Tibial nerve (tissue), 3 donors: ENCODE measurements at regions not wholly inside any gene's neighbourhood (a gene's known extent, or its start where the extent isn't known, plus 50 kb on each side); places are given as distances from the start of the nearest gene placed in this dataset.

ENCODE experiments used
- POLR2A ChIP-seq, 2 donors: fragments of 450-650 bp; IDR thresholded peaks; one replicate each; pipeline ENCODE4 v1.6.1; 2017; ENCODE audit warnings: antibody characterized with exemption in 2 of 2, mild to moderate bottlenecking in 2 of 2, moderate library complexity in 2 of 2
- TF ChIP-seq, protein P1 (sequence below), 5 experiments: fragments of 200-600 bp in 3 of 5; fragments of 450-650 bp in 2 of 5; sonication (generic) in 3 of 5; IDR thresholded peaks; one replicate each; pipeline ENCODE4 v1.5.1; 2016 to 2019; ENCODE audit warnings: antibody characterized with exemption in 5 of 5, mild to moderate bottlenecking in 3 of 5, moderate library complexity in 2 of 5

DNA sequence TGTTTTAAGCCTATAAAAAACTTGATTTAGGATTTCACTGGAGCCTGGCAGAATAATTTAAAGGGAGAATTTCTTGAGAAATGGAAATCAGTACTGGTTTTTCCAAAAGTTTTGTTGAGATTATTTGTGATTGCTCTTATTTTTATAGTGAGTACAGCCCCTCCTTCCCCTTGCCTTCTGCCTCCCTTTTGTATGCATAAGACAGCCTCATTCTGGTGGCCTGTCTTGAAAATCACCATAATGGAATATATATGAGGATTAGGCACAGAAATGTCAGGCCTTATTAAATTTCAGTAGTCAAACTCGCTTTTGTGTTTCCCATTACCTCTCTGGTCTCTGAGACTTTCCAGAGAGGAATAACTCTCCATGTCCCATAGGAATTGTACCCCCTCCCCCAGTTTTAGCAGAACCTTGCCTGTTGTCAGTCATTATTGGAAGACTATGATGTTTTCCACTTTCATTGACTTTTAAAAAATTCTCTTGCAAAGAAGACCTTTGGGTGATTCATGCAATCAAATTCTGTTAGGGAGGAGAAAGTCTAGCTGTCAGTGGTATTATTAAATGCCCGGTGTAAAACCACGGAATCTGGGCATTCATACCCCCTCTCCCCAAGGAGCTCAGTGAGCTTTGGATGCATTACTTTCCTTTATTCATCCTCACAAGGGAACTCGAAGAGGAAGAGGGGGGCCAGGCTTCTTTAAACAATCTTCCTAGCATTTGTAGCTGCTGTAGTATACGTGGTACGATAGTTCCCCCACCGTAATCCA, 171.6 kb upstream of the TSC22D2 start:
- TF ChIP-seq POLR2A (IDR thresholded peaks at IDR 0.05) = no peak
- TF ChIP-seq, protein P1, sequence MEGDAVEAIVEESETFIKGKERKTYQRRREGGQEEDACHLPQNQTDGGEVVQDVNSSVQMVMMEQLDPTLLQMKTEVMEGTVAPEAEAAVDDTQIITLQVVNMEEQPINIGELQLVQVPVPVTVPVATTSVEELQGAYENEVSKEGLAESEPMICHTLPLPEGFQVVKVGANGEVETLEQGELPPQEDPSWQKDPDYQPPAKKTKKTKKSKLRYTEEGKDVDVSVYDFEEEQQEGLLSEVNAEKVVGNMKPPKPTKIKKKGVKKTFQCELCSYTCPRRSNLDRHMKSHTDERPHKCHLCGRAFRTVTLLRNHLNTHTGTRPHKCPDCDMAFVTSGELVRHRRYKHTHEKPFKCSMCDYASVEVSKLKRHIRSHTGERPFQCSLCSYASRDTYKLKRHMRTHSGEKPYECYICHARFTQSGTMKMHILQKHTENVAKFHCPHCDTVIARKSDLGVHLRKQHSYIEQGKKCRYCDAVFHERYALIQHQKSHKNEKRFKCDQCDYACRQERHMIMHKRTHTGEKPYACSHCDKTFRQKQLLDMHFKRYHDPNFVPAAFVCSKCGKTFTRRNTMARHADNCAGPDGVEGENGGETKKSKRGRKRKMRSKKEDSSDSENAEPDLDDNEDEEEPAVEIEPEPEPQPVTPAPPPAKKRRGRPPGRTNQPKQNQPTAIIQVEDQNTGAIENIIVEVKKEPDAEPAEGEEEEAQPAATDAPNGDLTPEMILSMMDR (IDR thresholded peaks at IDR 0.05) = no peak
